ENCODE measurements at regions not wholly inside any gene's neighbourhood (a gene's known extent, or its start where the extent isn't known, plus 50 kb on each side); places are given as distances from the start of the nearest gene placed in this dataset.

DNA sequence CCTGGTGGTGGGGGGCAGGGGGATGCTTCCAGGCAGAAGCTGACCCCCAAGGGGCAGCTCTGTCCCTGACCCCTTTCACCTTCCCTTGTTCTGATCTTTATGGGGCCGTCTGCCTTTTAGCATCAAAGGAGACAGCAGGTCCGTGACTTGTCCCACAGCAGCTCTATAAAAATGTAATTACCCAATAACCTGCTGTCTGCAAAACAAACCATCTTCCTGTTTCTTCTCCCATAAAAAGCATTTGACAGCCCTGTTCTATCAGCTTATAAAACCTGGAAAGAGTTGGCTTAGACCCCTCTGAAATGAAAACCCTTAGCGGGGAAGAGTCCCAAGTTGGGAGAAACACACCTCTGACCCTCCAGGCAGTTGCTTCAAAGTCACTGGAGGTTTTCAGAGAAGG lies 416.9 kb downstream of the MED13L start:
- TF ChIP-seq, protein P1, sequence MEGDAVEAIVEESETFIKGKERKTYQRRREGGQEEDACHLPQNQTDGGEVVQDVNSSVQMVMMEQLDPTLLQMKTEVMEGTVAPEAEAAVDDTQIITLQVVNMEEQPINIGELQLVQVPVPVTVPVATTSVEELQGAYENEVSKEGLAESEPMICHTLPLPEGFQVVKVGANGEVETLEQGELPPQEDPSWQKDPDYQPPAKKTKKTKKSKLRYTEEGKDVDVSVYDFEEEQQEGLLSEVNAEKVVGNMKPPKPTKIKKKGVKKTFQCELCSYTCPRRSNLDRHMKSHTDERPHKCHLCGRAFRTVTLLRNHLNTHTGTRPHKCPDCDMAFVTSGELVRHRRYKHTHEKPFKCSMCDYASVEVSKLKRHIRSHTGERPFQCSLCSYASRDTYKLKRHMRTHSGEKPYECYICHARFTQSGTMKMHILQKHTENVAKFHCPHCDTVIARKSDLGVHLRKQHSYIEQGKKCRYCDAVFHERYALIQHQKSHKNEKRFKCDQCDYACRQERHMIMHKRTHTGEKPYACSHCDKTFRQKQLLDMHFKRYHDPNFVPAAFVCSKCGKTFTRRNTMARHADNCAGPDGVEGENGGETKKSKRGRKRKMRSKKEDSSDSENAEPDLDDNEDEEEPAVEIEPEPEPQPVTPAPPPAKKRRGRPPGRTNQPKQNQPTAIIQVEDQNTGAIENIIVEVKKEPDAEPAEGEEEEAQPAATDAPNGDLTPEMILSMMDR (IDR thresholded peaks at IDR 0.05), result no peak
- no peak for TF ChIP-seq POLR2A (IDR thresholded peaks at IDR 0.05)

Data from Peyer's patch (tissue), 4 donors.